CD4-positive, alpha-beta T cell treated with Interleukin-4 for 1 hour (primary cell): ENCODE measurements at regions not wholly inside any gene's neighbourhood (a gene's known extent, or its start where the extent isn't known, plus 50 kb on each side); places are given as distances from the start of the nearest gene placed in this dataset.
"Not testable (repeated sequence)": the region's sequence is repeated elsewhere in the genome, so short reads cannot be mapped to it uniquely, and the experiment has no call there.

ENCODE experiments used
- DNase-seq, 2 donors: peaks; one replicate each; pipeline ENCODE4 v3.0.0-alpha.2; 2020 to 2022

DNA sequence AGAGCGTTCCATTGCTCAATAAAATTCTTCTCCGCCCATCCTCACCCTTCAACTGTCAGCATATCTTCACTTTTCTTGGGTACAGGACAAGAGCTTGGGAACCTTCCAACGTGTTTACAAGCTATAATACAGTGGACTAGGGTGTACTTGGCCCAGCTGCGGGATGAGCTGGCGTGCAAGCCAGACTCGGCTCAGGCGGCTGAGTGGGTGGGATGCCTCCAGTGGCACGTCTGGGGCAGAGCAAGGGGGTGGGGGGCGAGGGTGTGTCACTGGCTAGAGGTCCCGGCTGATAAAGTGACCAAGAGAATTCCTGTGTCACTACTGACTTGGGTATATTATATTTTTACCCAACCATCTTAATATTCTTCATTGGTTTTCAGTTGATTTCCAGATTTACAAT is 179.7 kb downstream of the EVA1A start:
- DNase-seq = no peak

DNA sequence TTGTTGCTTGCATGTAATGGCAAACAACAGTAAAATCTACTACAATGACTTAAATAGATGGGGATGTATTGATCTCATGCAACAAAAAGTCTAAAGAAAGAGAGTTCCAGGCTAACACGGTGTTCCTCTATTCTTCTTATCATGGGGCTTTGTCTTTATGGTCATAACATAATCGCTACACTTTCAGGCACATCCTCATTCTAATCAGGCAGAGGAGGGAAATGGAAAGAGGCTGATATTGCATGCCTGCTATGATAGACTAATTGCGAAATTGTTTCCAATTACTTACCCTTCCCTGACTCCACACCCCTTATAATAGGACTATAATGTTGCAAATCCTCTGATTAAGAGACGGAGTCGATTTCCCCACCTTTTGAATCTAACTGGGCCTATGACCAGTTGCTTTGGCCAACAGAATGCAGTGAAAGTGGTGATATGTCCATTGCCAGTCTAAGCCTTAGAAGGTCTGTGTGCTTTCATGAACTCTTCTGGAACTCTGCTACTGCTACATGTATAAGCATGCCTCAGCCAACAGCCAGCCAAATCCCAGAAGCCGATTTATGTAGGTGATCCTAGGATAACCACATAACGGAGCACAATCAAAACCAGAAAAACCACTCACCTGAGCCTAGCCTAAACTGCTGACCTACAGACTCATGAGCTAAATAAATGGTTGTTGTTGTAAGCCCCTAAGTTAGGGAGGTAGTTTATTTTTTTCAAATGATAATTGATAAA is 180.3 kb upstream of the TACR1 start:
- no peak for DNase-seq

DNA sequence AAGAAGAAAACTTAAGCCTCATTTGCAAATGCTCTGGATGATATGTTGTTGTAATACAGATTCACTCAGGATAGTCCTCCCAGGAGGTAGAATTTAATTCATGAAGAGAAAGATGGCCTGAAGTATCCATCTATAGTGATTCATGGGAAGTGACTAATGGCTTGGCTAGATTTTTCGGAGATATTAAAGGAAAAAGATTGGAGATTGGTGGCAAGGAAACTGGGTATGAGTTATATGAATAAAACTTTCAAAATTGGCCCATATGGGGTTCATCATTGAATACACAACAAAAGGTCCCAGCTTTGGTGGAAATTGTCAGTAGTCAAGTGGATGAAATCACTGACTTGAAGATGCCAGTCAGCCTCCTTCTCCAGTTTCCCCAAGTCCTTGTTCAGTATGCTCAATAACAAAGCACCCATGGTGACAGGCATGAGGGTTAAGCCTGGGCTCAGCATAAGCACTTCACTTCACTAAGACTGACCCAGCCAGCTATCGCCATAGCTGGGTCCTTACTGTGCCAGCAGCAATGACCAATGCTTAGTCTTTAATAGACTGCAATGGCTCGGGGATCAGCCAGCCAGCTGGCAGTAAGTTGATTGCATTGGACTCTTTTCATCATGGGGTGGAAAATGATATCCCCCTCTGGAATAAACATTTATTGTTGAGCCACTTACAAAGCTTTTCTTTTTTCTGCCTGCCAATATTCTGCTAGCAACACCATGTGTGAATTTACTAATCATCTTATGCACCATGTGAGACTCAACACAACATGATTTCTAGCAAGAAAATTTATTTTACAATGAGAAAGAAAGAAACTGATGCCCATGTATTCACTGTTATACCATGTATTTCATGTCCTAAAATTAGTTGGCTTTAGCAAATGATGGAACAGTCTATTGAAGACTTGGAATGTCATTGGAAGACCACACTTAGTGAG is 176.6 kb upstream of the TACR1 start:
- no peak for DNase-seq

- not testable (repeated sequence) for DNase-seq
Measured at GRCh38 chr2:75374414-75374957, 175.2 kb upstream of the TACR1 start.

GRCh38 chr2:75367401-75367800 is 168.1 kb upstream of the TACR1 start:
- no peak for DNase-seq

DNA sequence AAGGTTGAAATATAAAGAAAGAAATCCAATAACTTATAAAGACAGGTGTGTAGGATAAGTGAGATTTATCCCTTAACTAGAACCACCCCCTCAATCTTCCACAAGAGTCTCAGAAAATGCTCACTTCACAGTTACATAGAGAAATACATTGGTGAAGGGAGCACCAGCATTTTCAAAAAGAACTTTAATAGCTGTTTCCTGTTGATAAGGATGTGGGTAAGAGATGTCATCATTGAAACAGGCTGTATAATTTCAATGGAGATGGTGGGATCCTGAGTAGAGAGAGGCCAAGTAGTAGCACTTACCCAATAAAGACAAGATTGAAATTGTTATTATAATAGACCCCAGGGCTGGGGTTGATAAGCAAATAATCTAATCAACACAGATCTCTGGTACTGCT is 162.2 kb upstream of the TACR1 start:
- no peak for DNase-seq

- DNase-seq = no peak
Measured at GRCh38 chr2:75360945-75361344, 161.6 kb upstream of the TACR1 start.

GRCh38 chr2:75356865-75357264 is 157.5 kb upstream of the TACR1 start:
- no peak for DNase-seq

- DNase-seq = no peak
Measured at GRCh38 chr2:75353131-75353530, 153.8 kb upstream of the TACR1 start.

DNA sequence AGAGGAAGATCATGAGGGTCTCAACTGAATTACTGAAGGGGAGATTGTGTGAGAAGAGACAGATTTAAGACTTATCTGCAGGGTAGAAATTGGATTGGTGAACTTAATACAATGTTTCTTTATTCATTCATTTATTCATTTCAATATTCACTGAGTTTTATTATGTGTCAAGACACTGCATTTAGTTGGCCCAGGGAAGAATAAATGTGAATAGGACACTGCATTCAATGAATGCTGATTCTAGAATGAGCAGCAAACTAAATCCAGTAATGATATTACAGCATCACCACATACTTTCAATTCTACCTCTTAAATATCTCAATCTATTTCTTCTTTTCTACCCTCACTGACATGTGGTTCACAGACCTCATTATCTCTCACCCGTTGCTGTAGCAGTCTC is 149.0 kb upstream of the TACR1 start:
- DNase-seq = no peak

- DNase-seq = no peak
Measured at GRCh38 chr2:75344146-75344545, 144.8 kb upstream of the TACR1 start.

DNA sequence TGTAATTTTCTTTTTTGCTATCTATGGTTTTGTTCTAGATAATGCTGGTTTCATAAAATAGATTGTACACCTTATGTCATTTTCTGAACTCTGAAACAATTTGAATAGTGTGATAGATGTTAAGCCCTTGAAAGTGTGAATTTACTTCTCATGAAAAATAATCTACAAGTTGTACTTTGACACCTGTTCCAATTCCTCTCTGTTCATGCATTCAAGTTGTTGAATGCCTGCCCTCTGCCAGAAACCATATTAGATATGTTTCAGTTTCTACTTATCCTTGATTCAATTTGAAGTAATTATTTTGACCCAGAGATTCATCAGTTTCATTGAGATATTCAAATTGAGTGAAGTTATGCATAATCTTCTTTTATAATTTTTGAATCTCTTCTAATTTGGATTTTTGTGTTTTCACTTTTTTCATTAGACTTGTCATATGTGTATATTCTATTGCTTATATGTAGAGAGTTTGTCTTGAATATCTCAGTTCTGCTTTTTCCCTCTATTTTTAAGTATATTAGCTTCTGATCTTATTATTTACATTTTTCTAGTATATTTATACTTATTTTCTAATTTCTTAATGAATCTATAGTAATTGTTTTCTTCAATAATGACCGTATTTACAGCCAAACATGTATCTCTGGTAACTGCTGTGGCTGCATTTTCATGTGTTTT is 143.3 kb upstream of the TACR1 start:
- no peak for DNase-seq

DNA sequence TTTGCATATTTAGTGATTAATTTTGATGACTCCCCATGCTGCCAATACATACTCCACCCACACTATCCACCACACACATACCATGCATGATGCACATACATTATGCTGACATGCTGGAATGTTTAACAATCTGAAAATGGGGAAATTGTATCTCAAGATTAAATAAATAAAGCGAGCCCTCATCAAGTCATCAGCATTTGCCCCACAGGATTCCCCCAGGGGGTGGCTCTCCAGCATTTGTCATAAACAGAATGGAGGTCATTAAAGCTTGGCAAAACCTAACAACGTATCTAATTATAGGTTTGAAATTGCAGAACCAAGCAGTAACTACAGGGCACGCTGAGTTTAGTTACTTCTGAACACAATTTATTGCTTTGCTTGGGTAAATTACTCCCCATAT is 141.2 kb upstream of the TACR1 start:
- no peak for DNase-seq

GRCh38 chr2:75338461-75338860 is 139.1 kb upstream of the TACR1 start:
- no peak for DNase-seq

- no peak for DNase-seq
Measured at GRCh38 chr2:75337619-75338018, 138.3 kb upstream of the TACR1 start.

GRCh38 chr2:75337016-75337415 is 137.7 kb upstream of the TACR1 start:
- no peak for DNase-seq

DNA sequence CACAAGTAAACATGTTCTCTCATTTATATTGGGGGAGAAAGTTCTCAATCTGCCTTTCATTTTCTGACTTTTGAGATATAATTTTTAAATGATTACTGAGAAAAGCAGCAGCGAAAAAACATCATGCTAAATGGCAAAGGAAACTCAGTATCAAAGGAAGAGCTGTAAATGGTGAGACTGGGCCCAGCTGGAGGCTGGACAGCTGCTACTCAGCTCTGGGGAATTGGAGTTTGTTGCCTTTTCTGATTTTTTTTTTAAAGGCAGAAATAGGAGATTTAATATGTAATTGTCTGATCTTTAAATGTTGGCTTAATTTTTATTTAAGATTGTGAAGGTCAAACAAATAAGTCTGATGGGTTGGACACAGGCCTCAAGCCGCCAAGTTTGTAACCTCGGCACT is 137.1 kb upstream of the TACR1 start:
- DNase-seq = no peak

- no peak for DNase-seq
Measured at GRCh38 chr2:75334076-75334475, 134.8 kb upstream of the TACR1 start.

- no peak for DNase-seq
Measured at GRCh38 chr2:75333646-75334045, 134.3 kb upstream of the TACR1 start.

DNA sequence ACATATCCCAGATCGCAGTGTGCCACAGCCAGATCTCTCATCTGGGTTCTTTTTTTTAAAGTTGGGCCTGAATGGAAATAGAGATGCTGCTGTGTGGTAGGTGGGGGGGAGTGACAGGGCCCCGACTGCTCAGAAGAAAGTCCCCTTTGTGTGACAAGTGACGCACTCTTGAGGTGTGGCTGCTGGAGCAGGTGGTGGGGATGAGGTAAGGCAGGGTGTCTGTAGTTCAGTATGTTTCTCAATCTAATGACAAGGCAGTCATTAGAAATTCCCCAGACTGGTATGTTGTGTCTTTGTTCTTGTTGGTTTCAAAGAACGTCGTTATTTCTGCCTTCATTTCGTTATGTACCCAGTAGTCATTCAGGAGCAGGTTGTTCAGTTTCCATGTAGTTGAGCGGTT is 128.8 kb upstream of the TACR1 start:
- DNase-seq = no peak

GRCh38 chr2:75327334-75327733 is 128.0 kb upstream of the TACR1 start:
- DNase-seq = no peak

DNA sequence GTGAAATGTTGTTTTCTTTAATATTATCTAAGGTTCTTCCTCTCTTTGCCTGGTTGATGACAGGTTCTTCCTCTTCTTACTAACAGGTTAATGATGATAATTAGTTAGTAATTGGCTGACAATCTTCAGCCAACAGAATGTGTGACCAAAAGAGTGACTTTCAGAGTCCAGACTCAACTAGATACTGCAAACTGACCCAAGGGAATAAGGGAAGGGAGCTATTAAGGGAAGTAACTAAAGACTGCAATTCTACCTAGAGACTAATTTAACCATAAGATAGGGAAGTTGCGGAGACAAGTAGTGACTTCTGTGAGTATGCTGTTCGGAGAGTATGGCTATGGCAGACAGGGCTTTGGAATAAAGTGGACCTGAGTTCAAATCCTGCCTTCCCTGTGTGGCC is 127.3 kb upstream of the TACR1 start:
- no peak for DNase-seq

- no peak for DNase-seq
Measured at GRCh38 chr2:75325594-75325993, 126.3 kb upstream of the TACR1 start.
